Upper lobe of left lung (tissue), 4 donors: ENCODE measurements at regions not wholly inside any gene's neighbourhood (a gene's known extent, or its start where the extent isn't known, plus 50 kb on each side); places are given as distances from the start of the nearest gene placed in this dataset.

Experiments
- POLR2A ChIP-seq, 4 donors: fragments of 450-650 bp; IDR thresholded peaks; one replicate each; pipeline ENCODE4 v1.5.1; 2016 to 2017; ENCODE audit warnings: antibody characterized with exemption in 4 of 4, mild to moderate bottlenecking in 2 of 4
- POLR2AphosphoS5 ChIP-seq, 2 donors: sonication (generic); formaldehyde crosslinking; IDR thresholded peaks; one replicate each; pipeline ENCODE4 v1.5.1; 2017; ENCODE audit warnings: antibody characterized with exemption in 2 of 2
- TF ChIP-seq, protein P1 (sequence below), 6 experiments: fragments of 450-650 bp in 4 of 6; fragments of 200-600 bp in 2 of 6; sonication (generic) in 2 of 6; IDR thresholded peaks; one replicate each; pipeline ENCODE4 v1.5.1; 2016 to 2019; ENCODE audit warnings: antibody characterized with exemption in 6 of 6

DNA sequence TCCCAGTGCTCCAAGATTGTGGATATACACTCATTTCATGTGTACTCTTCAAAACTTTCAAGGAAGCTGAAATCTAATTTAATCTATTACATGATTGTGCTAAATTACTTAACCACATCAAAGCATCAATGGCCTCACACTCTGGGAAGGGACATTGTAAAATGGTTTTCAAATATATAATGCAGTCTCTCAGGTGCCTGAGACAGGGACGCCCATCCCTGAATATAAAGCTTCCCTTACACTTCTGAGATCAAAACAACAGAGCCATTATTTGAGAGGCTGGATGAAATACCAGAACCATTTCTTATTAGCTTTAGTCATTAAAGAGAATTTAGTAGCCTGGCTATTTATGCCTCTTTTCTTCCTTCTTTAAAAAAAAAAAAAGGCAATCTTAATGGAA is 259.2 kb upstream of the NFIA start:
- TF ChIP-seq, protein P1, sequence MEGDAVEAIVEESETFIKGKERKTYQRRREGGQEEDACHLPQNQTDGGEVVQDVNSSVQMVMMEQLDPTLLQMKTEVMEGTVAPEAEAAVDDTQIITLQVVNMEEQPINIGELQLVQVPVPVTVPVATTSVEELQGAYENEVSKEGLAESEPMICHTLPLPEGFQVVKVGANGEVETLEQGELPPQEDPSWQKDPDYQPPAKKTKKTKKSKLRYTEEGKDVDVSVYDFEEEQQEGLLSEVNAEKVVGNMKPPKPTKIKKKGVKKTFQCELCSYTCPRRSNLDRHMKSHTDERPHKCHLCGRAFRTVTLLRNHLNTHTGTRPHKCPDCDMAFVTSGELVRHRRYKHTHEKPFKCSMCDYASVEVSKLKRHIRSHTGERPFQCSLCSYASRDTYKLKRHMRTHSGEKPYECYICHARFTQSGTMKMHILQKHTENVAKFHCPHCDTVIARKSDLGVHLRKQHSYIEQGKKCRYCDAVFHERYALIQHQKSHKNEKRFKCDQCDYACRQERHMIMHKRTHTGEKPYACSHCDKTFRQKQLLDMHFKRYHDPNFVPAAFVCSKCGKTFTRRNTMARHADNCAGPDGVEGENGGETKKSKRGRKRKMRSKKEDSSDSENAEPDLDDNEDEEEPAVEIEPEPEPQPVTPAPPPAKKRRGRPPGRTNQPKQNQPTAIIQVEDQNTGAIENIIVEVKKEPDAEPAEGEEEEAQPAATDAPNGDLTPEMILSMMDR (IDR thresholded peaks at IDR 0.05), result no peak
- no peak for TF ChIP-seq POLR2A (IDR thresholded peaks at IDR 0.05)
- no peak for TF ChIP-seq POLR2AphosphoS5 (IDR thresholded peaks at IDR 0.05)
